ENCODE measurements at regions not wholly inside any gene's neighbourhood (a gene's known extent, or its start where the extent isn't known, plus 50 kb on each side); places are given as distances from the start of the nearest gene placed in this dataset.

DNA sequence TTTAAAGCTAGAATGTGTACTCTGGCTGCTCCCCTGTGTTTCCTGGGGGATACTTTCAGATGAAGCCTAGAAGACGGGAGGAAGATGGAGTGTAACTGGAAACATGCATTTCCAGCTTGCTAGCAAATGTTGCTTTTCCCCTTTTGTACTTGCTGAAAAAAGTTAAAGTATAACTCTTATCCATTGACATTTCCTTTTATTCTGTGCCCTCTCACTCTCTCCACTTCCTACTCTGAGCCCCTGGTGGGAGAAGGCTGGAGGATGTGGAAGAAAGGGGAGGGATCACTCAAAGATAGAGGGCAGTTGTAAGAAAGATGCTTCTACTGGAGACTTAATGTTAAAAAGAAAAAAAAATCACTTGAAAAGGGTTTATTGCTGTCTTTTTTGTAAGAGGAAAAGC lies 396.5 kb downstream of the DTHD1 start:
- no peaks in the 10 kb centered on the region for H3K9me3 Mint-ChIP-seq (ENCODE audit: low read depth)
- H3K4me1 Mint-ChIP-seq (ENCODE audit: low read depth) = no peaks in the 10 kb centered on the region
- H3K36me3 Mint-ChIP-seq = no peaks in the 10 kb centered on the region
- H3K4me3 Mint-ChIP-seq = no peak overlapping the region
- no peaks in the 10 kb centered on the region for H3K27me3 Mint-ChIP-seq
- H3K27ac Mint-ChIP-seq = no peak overlapping the region

DNA sequence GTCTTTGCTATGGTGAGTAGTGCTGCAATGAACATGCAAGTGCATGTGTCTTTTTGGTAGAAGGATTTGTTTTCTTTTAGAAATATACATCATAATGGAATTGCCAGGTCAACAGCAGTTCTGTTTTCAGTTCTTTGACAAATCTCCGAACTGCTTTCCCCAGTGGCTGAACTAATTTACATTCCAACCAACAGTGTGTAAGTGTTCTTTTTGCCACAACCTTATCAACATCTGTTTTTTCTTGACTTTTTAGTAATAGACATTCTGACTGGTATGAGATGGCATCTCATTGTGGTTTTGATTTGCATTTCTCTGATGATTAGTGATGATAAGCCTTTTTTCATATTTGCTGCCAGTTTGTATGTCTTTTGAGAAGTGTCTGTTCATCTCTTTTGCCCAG lies 406.3 kb downstream of the DTHD1 start:
- no peaks in the 10 kb centered on the region for H3K4me1 Mint-ChIP-seq (ENCODE audit: low read depth)
- no peaks in the 10 kb centered on the region for H3K27me3 Mint-ChIP-seq
- H3K4me3 Mint-ChIP-seq = no peak overlapping the region
- H3K27ac Mint-ChIP-seq = no peak overlapping the region
- H3K36me3 Mint-ChIP-seq = no peaks in the 10 kb centered on the region
- peaks cover 17% of the 10 kb centered on the region for H3K9me3 Mint-ChIP-seq (ENCODE audit: low read depth)

DNA sequence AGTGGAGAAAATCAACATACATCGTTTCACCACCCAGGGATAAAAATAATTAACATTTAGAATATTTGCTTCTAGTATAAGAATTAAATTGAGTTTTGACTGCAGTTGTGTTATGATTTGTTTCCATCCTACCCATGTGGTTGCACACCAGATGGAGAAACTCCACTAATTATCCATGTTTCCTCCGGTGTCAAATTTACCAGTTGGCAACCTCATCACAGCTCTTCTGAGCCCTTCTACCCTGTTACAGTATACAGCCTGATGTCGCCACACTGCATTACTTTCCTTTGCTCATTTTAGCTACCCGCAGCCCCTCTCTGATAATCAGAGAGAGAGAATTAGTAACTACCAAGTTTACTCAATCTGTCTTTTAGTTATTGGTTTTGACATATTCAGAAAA lies 411.2 kb downstream of the DTHD1 start:
- no peaks in the 10 kb centered on the region for H3K4me1 Mint-ChIP-seq (ENCODE audit: low read depth)
- H3K9me3 Mint-ChIP-seq (ENCODE audit: low read depth) = peaks cover 17% of the 10 kb centered on the region
- no peaks in the 10 kb centered on the region for H3K36me3 Mint-ChIP-seq
- no peak overlapping the region for H3K27ac Mint-ChIP-seq
- H3K4me3 Mint-ChIP-seq = no peak overlapping the region
- peaks cover 2% of the 10 kb centered on the region for H3K27me3 Mint-ChIP-seq

DNA sequence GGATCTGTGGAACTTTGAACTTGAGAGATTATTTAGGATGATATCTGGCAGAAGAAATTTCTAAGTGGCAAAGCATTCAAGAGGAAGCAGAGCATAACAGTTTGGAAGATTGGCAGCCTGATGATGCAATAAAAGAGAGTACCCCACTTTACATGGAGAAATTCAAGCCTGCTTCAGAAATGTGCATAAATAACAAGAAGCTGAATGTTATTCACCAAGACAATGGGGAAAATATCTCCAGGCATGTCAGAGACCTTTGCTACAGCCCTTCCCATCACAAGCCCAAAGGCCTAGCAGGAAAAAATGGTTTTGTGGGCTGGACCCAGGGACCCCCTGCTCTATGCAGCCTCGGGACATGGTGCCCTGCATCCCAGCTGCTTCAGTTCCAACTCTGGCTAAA lies 420.8 kb downstream of the DTHD1 start:
- peaks cover 3% of the 10 kb centered on the region for H3K9me3 Mint-ChIP-seq (ENCODE audit: low read depth)
- no peak overlapping the region for H3K4me3 Mint-ChIP-seq
- no peaks in the 10 kb centered on the region for H3K27me3 Mint-ChIP-seq
- no peaks in the 10 kb centered on the region for H3K36me3 Mint-ChIP-seq
- no peaks in the 10 kb centered on the region for H3K4me1 Mint-ChIP-seq (ENCODE audit: low read depth)
- H3K27ac Mint-ChIP-seq = no peak overlapping the region

DNA sequence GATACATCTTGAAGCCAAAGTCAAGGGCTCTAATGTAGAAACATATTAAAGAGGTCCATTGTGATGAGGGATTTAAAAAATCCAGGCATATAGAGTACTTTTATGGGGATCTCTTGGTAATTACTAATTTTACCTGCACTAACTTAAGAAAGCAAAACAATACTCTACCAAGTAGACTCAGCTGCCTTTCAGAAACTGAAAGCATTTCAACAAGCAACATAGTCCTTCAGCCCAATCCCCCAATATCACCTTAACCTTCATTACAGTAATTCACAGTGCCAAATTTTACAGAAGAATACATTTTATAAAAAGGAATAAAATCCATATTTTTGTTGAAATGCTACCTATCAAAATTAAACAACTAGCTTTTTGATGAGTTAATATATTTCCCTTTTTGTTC lies 422.9 kb downstream of the DTHD1 start:
- peaks cover 3% of the 10 kb centered on the region for H3K9me3 Mint-ChIP-seq (ENCODE audit: low read depth)
- no peak overlapping the region for H3K27ac Mint-ChIP-seq
- H3K36me3 Mint-ChIP-seq = no peaks in the 10 kb centered on the region
- H3K4me3 Mint-ChIP-seq = no peak overlapping the region
- H3K4me1 Mint-ChIP-seq (ENCODE audit: low read depth) = no peaks in the 10 kb centered on the region
- no peaks in the 10 kb centered on the region for H3K27me3 Mint-ChIP-seq

DNA sequence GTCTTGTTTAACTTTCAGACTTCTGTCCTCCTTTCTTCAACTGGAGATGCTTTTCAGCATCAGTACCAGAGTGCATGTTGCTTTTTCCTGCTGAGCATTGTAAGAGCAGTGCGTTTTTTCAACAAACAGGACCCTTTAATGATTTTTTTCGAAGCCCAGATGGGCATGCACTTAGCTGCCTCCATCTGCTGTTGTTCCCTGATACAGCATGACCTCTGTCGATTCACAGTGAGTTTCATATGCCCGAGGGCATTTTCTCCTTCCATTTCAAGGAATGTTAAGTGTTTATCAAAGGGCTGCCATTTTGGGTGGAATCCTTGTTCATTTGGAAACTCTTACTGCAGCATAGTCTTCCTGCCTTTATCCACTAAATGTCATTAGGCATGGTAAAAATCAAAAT lies 428.6 kb downstream of the DTHD1 start:
- no peak overlapping the region for H3K27ac Mint-ChIP-seq
- H3K27me3 Mint-ChIP-seq = no peaks in the 10 kb centered on the region
- H3K36me3 Mint-ChIP-seq = no peaks in the 10 kb centered on the region
- H3K4me1 Mint-ChIP-seq (ENCODE audit: low read depth) = no peaks in the 10 kb centered on the region
- no peak overlapping the region for H3K4me3 Mint-ChIP-seq
- H3K9me3 Mint-ChIP-seq (ENCODE audit: low read depth) = no peaks in the 10 kb centered on the region

DNA sequence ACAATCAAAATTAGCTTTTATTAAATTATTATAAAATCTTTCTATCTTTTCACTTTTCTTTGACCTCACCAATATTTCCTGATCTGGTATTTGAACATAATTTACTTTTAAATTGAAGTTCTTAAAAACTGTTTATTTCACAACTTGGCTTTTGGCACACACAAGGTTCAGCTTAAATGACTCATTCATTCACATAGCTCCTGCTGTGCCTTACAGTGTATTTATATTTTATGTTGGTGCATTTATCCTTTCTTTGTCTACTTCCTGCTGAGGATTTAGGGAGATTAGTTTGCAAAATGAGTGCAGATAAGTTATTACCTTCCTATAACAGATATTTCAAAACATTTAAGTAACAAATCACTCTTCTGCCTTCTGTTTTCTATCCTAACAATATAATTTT lies 430.6 kb downstream of the DTHD1 start:
- Mint-ChIP-seq H3K36me3 (no peaks in the 10 kb centered on the region), H3K4me3 (no peak overlapping the region), H3K4me1 (ENCODE audit: low read depth) (no peaks in the 10 kb centered on the region), H3K9me3 (ENCODE audit: low read depth) (no peaks in the 10 kb centered on the region), H3K27ac (no peak overlapping the region), H3K27me3 (no peaks in the 10 kb centered on the region)

DNA sequence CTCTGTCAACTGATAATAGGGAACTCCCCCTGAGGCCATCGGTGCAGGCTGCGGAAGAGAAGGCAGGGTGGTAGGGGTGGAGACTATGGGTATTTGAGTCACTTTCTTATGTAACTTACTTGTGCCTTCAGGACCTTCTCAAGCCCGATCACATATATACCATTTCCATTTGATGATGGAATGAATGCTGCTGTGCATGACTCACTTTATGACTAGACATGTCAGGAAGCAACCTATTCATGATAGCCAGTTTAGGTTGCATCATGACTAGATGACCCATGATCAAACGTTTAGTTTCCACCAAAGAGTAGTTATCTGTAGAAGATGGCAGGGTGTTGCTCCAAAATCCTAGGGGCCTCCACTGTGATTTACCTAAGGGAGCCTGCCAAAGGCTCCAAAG lies 435.5 kb downstream of the DTHD1 start:
- H3K27ac Mint-ChIP-seq = no peak overlapping the region
- no peaks in the 10 kb centered on the region for H3K9me3 Mint-ChIP-seq (ENCODE audit: low read depth)
- no peak overlapping the region for H3K4me3 Mint-ChIP-seq
- no peaks in the 10 kb centered on the region for H3K4me1 Mint-ChIP-seq (ENCODE audit: low read depth)
- peaks cover 1% of the 10 kb centered on the region for H3K27me3 Mint-ChIP-seq
- H3K36me3 Mint-ChIP-seq = no peaks in the 10 kb centered on the region

DNA sequence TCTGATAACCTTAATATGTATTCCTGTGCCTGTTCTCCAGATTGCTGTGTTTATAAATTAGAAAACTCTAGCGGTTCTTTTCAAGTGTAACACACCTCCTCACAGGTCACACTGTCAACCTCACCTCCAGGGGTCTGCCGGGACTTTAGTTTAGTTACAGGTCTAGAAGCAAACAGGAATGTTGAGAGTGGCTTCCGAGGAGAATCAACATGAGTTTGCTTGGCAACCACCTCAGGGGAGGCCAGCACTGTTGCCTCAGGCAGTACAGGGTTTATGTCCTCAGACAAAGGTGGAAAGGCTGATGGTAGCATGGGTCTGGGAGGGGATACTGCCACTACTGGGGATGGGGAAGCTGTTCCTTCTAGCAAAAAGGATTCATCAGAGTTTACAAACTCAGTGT lies 438.0 kb downstream of the DTHD1 start:
- Mint-ChIP-seq H3K27ac (no peak overlapping the region), H3K27me3 (peaks cover 1% of the 10 kb centered on the region), H3K4me3 (no peak overlapping the region), H3K36me3 (no peaks in the 10 kb centered on the region), H3K9me3 (ENCODE audit: low read depth) (no peaks in the 10 kb centered on the region), H3K4me1 (ENCODE audit: low read depth) (no peaks in the 10 kb centered on the region)

DNA sequence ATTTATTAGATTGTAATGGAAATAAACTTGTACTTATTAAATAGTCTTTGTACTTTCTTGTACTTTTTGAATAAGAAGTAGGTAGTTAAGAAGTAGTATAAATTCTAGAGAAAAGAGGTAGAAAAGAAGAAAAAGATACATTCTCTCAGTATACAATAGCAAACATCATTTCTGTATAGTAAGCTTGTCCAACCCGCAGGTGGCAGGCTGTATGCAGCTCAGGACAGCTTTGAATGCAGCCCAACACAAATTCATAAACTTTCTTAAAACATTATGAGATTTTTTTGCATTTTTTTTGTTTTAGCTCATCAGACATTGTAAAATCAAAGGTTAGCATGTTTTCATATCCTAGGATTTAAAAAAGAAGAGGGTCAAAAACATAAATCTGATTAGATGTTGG lies 441.6 kb downstream of the DTHD1 start:
- Mint-ChIP-seq H3K4me3 (no peak overlapping the region), H3K36me3 (no peaks in the 10 kb centered on the region), H3K9me3 (ENCODE audit: low read depth) (no peaks in the 10 kb centered on the region), H3K27ac (no peak overlapping the region), H3K4me1 (ENCODE audit: low read depth) (no peaks in the 10 kb centered on the region), H3K27me3 (peaks cover 1% of the 10 kb centered on the region)

DNA sequence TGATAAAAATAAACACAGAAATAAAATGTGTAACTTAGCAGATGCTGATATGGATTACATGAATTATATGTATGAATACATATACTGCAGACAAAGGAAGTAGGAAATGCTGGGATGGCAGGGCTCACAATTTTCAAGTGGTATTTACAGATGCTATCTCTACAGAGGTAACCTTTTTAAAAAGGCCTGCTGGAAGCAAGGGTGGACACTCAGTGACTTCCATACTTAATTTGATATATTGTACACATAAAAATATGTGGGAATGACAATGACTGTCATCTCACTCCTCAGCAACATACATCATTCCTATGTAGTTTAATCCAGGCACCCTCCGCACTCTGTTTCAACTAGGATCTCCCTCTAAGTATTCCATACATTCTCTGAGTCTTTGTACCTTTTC lies 452.9 kb downstream of the DTHD1 start:
- Mint-ChIP-seq H3K36me3 (no peaks in the 10 kb centered on the region), H3K27me3 (no peaks in the 10 kb centered on the region), H3K9me3 (ENCODE audit: low read depth) (no peaks in the 10 kb centered on the region), H3K27ac (no peak overlapping the region), H3K4me1 (ENCODE audit: low read depth) (no peaks in the 10 kb centered on the region), H3K4me3 (no peak overlapping the region)

DNA sequence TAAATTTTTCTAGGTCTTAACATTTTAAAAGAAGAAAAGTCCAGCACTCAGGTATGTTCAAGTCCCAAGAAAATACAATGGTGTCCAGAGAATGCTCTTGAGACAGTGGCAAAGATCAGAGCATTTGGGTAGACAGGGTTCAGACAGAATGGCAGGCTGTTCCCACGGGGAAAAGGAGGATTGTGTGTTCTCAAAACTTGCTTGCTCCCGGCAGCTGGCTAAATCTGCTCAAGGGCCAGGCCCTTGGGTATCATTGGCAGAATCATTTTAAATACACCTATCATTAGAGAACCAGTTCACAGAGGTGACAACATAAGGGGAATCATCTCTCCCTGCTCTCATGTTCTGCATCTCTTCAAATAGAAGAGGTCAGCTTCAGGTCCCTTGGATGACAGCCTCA lies 456.3 kb downstream of the DTHD1 start:
- Mint-ChIP-seq H3K9me3 (ENCODE audit: low read depth) (no peaks in the 10 kb centered on the region), H3K4me3 (no peak overlapping the region)

DNA sequence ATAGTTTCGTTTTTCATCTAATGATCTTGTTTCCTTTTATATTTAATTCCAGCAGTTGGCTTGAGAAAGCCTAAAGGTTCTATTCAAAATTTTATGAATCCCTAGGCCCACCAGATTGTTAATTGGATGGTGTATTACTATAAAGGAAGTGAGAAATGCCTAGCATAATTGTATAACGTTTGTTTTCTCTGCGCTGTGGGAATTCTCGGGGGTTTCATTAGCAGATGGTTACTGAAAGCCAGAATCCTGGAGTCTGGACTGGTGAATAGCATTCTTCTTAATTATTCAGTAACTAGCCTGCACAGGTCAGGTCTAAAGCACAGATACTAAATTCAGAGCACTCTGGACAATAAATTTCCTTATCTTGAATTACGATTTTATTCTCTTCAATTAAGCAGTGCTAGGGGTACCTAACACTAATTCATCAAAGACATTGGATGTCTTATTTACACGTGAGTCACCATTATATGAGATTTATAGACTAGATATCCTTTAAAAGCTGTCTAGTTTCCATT lies 459.4 kb downstream of the DTHD1 start:
- Mint-ChIP-seq H3K27me3 (no peaks in the 10 kb centered on the region), H3K9me3 (ENCODE audit: low read depth) (no peaks in the 10 kb centered on the region), H3K4me1 (ENCODE audit: low read depth) (no peaks in the 10 kb centered on the region), H3K27ac (no peak overlapping the region), H3K4me3 (no peak overlapping the region), H3K36me3 (no peaks in the 10 kb centered on the region)

More for the DNA sequence above, 456.3 kb downstream of the DTHD1 start:
- H3K27me3 Mint-ChIP-seq = no peaks in the 10 kb centered on the region
- H3K27ac Mint-ChIP-seq = no peak overlapping the region
- H3K4me1 Mint-ChIP-seq (ENCODE audit: low read depth) = no peaks in the 10 kb centered on the region
- H3K36me3 Mint-ChIP-seq = no peaks in the 10 kb centered on the region

DNA sequence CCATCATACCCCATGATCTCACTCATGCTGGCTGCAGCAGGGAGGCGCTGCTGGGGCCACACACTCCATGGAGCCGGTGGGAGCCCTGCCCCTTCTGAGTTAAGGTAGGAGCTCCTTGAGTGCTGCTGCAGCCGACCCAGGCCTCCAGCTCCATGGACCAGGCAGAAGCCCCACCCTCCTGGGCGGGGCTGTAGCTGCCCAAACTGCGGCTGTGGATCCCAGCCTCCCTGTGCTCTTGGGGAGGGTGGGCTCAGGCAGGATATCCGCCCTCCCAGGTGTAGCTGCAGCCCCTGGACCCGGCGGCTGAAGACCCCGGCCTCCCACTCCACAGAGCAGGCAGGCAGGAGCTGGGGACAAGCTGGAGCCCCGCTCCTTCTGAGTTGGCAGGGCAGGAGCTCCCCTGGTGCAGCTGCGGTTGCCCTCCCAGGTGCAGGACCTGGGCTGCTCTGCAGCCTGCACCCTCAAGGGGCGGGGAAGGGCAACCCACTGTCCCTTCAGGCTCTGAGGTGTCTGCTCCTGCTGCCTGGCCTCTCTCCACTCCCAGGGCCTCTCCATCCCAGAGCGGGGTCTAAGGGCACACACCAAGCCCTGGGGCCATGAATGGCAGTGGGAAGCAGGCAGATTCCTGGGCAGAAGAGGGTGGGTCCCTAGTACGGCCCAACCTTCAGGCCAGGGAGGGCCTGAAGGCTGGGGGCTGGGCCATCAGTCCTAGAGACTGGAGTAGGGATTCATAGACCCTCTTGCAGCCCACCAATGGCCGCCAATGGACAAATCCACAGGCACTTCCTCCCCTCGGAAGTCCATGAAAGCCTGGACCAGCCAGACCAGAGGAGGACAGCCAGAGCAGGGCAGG lies 466.1 kb downstream of the DTHD1 start:
- Mint-ChIP-seq H3K36me3 (no peaks in the 10 kb centered on the region), H3K4me3 (no peak overlapping the region), H3K9me3 (ENCODE audit: low read depth) (no peaks in the 10 kb centered on the region), H3K27me3 (no peaks in the 10 kb centered on the region), H3K4me1 (ENCODE audit: low read depth) (no peaks in the 10 kb centered on the region), H3K27ac (no peak overlapping the region)

DNA sequence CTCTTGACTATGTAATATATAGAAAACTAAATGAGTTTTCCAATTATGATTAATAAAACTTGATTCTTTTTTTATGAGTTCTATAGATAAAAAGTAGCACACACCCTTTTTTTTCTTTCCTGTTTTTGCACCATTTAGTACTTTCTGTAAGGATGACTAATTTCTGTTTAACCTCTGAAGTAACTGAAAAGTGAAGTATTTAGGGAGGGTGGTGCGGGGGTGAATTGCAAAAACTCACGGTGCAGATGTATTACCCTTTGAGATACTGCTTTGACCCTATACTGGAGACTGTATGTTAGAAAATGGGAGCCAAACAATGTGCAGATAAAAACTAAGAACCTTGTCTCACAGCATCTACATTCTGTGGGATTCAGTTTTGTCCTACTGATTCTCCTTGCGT lies 471.6 kb downstream of the DTHD1 start:
- Mint-ChIP-seq H3K4me1 (ENCODE audit: low read depth) (no peaks in the 10 kb centered on the region), H3K9me3 (ENCODE audit: low read depth) (no peaks in the 10 kb centered on the region), H3K4me3 (no peak overlapping the region), H3K36me3 (no peaks in the 10 kb centered on the region), H3K27ac (no peak overlapping the region), H3K27me3 (no peaks in the 10 kb centered on the region)
